IPS-11a (cell line): ENCODE measurements at regions not wholly inside any gene's neighbourhood (a gene's known extent, or its start where the extent isn't known, plus 50 kb on each side); places are given as distances from the start of the nearest gene placed in this dataset.
"Not testable (repeated sequence)": the region's sequence is repeated elsewhere in the genome, so short reads cannot be mapped to it uniquely, and the experiment has no call there.

ENCODE experiments used
- H3K4me3 ChIP-seq: one replicate; pipeline ENCODE4 v1.5.1; 2013; ENCODE audit warnings: low read depth, low read length, control low read depth

DNA sequence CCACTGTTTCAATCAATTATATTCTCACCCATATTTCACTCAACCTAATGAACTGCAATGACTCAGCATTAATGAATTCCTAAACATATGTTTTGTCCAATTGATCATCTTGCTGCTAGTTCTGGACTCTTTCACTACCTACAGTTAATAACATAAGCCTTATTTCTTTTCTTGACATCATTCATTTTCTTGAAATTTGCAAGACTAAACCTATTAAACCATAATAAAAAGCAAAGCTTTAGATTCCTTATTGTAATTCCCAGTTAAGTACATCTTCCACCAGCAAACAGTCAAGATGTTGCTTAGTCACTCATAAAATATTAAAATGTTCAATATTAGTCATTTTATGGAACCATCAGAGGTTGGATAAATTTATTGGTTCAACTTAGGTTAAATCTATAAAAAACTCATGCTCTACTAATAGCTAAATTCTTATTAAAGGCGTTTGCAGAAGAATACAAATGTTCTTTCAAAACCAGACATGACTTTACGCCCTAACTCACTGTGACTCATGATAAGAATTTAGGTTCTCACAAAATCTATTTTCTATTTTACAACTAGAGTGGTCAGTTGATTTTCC, 599.4 kb downstream of the RNF144A start:
- H3K4me3 ChIP-seq: no peak overlapping the region

GRCh38 chr2:7517088-7517487, 599.9 kb downstream of the RNF144A start:
- no peak overlapping the region for H3K4me3 ChIP-seq

DNA sequence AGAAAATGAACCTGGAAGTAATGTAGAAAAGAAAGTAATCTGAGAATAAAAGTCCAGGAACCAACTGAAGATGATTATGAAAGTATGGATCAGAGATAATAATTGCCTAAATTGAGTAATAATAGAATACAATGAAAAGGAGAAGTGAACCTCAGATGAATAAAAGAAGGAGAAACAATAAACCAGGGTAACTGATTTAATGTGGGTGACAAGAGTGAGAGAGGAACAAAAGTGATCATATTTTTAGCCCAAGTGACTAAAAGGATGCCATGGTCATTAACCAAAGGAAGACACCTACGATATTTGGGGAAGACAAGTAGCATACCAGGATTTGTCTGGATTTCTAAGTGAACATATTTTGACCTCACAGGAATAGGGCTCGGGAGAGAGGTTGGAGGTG, 600.6 kb downstream of the RNF144A start:
- H3K4me3 ChIP-seq: no peak overlapping the region

DNA sequence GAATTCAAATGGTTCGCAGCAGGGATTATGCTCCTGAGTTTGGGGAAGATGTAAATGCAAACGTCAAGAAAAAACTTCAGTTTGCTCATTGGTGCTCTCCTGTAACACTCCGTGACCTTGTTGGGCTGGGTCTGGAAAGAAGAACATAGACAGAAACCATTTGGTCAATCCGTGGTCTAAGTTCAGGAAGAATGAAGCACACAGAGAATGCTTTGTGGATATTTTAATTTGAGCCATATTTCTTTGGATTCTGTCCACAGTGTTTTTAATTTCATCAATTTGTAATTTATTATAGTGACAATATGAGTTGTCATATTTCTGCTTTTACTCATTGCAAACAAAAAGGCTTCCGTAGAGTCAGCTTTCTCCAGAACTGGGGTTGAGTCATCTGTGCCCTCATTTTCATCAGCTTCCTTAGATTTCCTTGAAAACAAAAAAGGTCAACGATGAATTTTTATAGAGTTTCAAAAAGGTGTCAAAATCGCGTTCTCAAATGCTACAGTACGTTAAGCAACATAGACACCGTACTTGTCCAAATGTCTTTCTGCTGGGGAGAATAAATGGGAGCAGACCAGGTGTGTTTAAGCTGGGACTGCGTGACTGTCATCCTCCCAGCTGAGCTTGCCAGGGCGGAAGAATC, 606.4 kb downstream of the RNF144A start:
- H3K4me3 ChIP-seq: no peak overlapping the region

DNA sequence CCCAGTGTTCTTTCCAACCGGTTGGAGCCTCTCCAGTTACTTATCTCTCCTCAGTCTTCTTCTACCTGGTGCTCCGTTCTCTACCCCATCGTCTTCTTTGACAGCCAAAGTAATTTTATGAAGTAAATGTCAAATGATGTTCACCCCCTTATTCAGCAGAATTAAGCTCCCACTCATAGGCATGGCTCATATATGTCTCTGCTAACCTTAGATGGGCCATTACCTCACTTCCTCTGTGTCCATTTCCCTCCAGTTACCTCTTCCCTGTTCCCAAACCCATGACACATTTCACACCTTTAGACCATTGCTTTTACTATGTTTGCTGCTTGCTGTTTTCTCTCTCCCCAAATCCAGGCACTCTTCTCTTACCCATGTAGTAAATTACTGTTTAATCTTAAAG, 607.0 kb downstream of the RNF144A start:
- H3K4me3 ChIP-seq: no peak overlapping the region

DNA sequence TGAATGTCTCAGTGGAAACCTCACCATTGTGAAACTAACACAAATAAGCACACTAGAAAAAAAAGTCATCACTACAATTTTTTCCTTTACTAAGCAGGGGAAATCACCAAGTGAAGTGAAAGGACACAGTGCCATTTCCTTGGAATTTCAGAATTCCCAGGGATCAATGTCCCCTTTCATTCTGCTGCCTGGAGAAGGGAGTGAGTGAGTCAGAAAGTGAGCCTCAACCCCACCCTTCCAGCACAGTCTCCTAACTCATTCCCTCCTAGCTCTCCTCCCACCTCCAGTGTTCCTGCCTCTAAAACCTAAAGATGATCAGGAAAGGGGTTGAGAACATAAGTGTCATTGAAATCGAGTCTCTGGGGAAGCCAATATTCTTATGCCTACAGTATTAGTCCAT, 608.5 kb downstream of the RNF144A start:
- no peak overlapping the region for H3K4me3 ChIP-seq

- no peak overlapping the region for H3K4me3 ChIP-seq
Measured at GRCh38 chr2:7527165-7527722, 610.0 kb downstream of the RNF144A start.

- H3K4me3 ChIP-seq: no peak overlapping the region
Measured at GRCh38 chr2:7530001-7530400, 612.8 kb downstream of the RNF144A start.

DNA sequence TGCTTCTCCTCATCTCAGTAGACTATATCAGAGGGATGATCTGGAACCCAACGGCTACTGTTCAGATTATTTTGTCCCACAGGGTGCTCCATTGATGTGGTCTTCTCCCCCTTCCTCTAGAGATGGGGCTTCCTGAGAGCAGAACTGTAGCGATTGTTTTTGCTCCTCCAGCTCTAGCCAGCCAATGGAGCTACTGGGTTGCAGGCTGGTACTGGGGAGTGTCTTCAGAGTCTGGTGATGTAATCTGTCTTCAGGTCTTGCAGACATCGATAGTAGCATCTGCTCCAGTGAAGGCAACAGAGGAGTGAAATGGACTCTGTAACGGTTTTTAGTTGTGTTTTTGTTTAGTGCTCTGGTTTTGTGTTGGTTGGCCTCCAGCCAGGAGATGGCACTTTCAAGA, 621.9 kb downstream of the RNF144A start:
- no peak overlapping the region for H3K4me3 ChIP-seq

DNA sequence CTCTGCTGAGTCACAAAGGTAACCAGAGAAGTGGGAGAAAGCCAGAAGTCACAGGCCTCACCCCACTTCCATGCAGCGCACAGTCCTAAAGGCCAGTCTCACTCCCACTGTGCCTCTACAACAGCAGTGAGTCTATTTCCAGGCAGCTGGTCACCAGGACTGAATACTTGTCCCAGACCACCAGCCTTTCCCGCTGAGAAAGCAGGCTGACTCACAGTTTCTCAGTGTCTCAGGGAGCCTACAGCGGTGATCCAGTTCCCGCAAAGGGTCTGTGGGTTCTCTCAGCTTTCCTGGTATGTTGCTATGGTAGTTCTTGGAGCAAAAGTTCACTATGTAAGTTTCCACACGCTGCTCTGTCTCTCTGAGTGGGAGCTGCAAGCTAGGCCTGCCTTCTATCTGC, 622.5 kb downstream of the RNF144A start:
- H3K4me3 ChIP-seq: no peak overlapping the region

- H3K4me3 ChIP-seq: no peak overlapping the region
Measured at GRCh38 chr2:7552825-7553570, 635.8 kb downstream of the RNF144A start.

DNA sequence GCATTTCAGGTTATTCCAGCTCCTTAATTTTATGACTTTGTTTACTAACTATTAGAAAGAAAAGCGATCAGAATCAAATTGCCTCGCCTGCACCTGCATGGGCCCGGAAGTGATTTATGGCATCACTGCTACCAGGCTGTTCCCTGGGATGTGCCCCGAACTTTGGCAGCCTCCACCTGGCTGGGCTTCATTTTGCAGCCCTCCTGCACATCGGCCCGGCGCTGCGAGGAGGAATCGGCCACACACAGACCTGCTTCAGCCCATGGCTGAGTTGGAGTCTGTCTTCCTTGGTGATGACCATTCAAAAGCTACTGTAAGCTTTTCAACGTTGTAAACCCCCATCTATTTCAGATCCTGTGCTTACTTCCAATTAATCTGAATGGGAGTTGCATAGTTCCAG, 638.0 kb downstream of the RNF144A start:
- H3K4me3 ChIP-seq: no peak overlapping the region

GRCh38 chr2:7557376-7557775, 640.2 kb downstream of the RNF144A start:
- H3K4me3 ChIP-seq: no peak overlapping the region

GRCh38 chr2:7559791-7560190, 642.6 kb downstream of the RNF144A start:
- no peak overlapping the region for H3K4me3 ChIP-seq

DNA sequence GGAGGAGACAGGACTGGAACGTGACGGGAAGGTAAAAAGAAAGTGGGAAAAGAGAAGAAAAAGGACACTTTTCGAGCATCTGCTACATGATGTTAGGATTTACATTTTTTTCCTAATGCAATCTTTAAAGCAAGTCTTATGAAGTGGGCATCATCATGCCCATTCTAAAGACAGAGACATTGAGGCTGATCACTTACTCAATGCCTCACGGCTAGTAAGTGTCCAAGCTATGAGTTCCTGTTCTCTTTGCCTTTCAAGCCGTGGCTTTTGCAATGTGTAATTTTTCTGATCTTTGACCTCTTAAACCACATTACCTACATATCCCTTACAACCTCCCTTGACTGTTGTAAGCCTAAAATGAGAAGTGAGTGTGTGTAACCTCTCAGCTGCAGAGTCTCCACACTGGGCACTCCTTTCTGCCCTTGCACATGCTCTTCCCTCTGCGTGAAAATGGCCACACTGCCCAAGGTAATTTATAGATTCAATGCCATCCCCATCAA, 649.2 kb downstream of the RNF144A start:
- H3K4me3 ChIP-seq: no peak overlapping the region

GRCh38 chr2:7567116-7567515, 649.9 kb downstream of the RNF144A start:
- not testable (repeated sequence) for H3K4me3 ChIP-seq

DNA sequence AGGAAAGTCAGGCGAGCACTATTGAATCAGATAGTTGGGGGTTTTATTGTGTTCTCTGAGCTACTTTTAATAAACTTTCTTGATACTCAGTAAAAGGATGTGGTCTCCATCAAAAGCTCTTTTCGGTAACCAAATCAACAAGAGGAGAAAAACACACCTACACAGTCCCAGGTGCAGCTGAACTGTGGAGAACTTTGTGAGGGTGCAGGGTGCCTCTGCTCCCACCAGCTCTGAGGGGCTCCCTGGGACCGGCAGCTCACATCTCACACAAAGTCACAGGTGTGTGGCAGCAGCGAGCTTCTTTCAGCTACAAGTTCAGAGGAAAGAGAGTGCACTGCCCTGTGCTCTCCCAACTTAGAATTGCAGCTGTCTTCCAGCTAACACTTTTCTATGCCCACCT, 650.4 kb downstream of the RNF144A start:
- no peak overlapping the region for H3K4me3 ChIP-seq

GRCh38 chr2:7570247-7570646, 653.0 kb downstream of the RNF144A start:
- H3K4me3 ChIP-seq: no peak overlapping the region

DNA sequence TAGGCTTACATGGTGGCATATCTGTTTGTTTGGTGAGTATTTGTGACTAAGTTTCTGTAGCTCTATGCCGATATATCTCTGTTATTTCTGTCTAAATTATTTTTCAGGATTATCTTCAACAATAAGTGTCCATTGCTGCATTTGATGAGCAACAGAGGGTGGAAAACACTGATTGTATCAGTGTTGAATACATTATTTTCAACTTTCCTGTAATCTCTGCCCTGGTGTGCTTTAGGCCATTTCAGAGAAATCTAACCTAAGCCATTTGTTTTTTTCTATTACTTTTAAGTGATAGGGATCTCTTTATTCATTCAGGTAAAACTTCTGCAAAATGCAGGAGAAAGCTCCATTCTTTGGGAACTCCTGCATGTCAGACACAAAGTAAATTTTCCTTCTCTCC, 654.5 kb downstream of the RNF144A start:
- no peak overlapping the region for H3K4me3 ChIP-seq

- no peak overlapping the region for H3K4me3 ChIP-seq
Measured at GRCh38 chr2:7572450-7572849, 655.2 kb downstream of the RNF144A start.

DNA sequence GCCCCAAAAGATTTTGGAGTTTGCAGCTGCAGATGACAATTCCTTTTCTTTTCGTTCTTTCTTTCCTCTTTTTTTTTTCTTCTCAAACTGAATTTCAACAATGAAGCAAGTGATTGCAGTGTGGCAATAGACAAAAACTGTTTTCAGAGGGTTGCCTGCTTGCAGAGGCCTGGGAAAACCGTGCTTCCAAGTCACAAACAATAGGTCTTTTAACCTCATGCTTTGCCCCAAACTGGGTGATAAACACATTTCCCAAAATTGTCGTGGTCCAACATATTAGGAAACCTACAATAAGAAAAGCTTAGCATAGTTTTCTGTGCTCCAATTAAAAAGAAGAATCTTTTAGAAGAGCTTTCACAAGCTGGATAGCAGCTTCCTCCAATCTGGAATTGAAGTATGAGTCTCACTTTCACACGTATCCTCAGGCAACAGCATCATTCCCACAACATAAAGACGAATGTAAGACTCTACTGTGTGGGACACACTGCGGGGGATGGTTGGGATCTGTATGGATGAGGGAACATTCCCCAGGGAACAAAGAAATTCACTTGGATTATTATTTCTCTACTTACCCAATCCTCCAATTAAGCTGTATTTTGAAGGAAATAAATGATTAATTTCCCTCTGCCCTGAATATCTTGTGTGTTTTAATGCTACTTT, 656.1 kb downstream of the RNF144A start:
- no peak overlapping the region for H3K4me3 ChIP-seq
